NCI-H2029 treated with DMSO at 0.1 percent for 48 hours (cell line): ENCODE measurements at regions not wholly inside any gene's neighbourhood (a gene's known extent, or its start where the extent isn't known, plus 50 kb on each side); places are given as distances from the start of the nearest gene placed in this dataset.
"Not testable (repeated sequence)": the region's sequence is repeated elsewhere in the genome, so short reads cannot be mapped to it uniquely, and the experiment has no call there.

ENCODE experiments used
- DNase-seq: peaks from one replicate; lab custom pipeline; 2025; lab: John Stamatoyannopoulos, UW

DNA sequence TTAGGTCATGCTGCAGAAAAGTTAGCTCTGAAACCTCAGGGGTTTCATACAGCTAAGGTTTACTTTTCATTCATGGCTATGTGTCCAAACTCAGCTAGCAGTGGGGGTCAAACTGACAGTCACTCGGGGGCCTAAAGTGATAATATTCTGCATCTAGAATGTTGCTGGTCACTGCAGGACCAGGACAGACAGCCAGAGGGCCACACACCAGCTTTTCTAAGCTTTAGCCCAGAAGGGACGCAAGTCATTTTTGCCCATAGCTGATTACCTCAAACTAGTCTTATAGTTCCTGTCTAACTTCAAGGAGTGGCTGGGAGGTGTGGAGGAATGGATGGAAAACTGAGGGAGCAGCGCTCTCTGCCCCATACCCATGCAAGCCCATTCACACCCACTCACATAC lies 163.0 kb upstream of the NLRP1 start:
- DNase-seq: no peak

DNA sequence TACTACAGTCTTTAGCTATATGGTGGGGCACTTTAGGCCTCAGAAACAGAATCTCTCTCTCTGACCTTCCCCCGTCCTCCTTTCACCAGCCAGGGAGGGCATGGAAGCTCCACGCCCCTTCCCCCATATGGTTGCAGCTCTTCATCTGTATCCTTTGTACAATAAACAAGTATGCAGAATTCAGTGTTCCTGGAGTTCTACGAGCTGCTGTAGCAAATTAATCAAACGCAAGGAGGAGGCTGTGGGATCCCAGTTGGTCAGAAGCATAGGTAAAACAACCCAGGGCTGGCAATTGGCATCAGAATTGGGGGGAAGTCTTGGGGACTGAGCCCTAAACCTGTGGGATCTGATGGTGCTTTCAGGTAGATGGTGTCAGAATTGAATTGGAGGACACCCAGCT lies 163.7 kb upstream of the NLRP1 start:
- DNase-seq: no peak

DNA sequence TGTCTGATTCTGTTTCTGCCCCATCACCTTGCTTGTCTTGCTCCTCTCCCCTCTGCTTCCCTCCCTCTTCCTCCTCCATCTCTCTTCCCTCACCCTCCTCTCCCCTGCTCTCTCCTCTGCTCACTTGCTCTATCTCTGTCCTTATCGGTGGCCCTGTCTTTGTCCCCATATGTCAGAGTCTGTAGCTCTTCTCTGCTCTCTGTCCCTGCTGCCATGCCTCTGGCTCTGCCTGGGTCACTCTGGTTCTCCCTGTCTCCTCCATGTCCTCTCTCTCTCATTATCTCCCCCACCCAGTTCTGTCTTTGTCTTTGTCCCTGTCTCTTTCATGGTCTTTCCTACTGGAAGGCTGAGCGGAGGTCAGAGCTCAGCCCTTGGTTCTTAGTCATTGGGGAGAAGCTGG lies 169.1 kb upstream of the NLRP1 start:
- DNase-seq: no peak

DNA sequence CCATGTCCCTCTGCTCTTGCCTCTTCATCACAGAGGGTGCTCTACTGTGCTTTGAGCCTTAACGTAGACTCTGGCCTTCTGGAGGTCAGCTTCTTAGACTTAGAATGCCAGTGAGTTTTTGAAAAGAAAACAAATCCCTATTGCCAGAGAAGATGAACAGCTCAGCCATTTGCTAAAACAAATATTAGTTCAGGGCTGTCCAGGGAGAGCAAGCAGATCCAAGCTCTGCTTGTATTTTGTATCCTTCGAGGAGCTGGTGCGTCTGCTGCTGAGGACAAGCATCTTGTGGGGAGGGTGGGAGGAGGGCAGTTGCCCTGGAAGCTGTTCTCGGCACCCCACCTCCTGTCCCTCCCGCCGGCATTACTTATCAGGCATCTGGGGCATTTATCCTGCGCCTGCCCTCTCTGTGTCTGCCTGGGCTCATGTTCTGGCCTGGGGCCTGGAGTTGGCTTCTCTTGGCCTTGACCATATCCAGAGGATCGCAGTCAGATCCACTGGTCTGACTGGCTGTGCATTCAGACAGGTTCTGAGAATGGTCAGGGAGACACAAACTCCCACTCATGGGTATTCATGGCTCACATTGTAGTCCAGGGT lies 173.1 kb upstream of the NLRP1 start:
- no peak for DNase-seq

DNA sequence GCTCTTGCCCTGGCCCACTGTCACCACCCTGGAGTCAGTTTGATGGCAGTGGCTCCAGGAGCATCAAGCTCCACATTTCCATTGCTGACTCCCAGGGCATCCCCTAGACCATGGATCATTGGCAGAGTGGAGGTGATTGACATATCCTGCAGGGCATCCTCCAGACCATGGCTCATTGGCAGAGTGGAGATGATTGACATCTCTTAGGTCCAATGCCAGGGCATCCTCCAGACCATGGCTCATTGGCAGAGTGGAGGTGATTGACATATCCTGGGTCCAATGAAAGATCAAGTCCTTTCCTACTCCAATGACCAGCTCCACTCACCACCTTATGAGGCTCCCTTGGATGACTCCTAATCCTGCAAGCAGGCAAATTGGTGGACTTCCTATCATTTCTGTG lies 174.3 kb upstream of the NLRP1 start:
- no peak for DNase-seq

DNA sequence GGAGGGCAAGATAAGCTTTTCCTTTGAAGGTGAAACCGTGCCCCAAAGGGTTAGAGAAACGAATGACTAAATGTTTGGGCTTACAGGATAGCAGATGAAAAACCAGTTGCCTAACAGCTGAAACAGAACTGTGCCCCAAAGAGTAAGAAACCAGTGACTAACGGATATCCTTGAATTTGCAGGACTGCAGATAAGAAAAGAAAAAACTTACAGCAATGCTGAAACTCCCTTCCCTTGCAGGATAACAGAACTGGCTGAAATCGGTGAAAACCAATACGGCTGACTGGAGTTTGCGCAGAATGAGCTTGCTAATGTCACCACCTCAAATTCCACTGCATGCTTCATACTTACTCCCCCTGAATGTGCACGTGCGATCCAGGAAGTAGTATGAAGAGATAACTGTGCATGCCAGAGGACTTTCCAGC lies 175.2 kb upstream of the NLRP1 start:
- no peak for DNase-seq

DNA sequence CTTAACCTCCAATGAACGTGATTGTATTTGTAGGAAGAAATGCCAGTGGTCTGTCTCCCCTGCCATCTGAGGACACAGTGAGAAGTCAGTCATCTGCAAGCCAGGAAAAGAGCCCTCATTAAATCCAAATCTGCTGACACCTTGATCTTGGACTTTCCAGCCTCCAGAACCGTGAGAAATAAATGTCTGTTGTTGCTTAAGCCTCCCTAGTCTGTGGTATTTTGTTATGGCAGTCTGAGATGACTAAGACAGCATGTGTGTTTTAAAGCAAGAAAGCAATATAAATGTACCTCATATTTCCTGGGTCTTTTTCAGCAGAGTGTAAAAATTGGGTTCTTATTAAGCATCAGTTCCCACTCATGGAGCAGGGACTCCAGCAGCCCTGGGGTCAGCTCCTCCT lies 177.9 kb upstream of the NLRP1 start:
- DNase-seq: no peak

DNA sequence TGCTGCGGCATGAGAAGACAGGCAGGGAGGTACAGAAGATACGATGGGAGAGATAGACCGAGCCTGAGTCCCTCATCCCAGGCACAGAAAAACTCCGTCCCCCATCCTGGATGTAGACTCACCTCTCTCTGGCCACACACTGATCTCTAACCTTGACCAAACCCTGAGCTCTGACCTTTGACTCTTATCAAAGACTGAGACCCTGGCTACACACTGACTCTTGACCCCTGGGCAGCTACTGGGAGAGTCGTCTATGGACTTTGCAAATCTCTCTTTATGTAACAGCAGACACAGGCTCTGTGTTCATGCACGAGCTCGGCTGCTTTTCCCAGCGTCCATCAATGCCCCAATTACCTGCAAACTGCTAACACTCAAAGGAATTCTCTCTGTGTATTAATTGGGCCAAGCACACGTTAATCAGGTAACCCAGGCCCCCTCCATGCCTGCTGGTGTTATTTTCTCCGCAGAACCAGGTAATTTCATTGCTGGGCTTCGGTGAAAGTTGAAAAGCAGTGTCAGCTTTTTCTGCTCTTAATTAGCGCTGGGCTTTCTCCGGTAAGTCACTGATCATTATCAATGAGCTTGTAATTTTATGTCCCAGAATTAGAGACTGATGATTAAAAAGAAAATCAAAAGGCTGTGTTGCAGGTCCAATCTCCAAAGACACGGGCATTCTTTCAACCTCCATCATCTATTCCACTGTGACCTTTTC lies 179.4 kb upstream of the NLRP1 start:
- no peak for DNase-seq

DNA sequence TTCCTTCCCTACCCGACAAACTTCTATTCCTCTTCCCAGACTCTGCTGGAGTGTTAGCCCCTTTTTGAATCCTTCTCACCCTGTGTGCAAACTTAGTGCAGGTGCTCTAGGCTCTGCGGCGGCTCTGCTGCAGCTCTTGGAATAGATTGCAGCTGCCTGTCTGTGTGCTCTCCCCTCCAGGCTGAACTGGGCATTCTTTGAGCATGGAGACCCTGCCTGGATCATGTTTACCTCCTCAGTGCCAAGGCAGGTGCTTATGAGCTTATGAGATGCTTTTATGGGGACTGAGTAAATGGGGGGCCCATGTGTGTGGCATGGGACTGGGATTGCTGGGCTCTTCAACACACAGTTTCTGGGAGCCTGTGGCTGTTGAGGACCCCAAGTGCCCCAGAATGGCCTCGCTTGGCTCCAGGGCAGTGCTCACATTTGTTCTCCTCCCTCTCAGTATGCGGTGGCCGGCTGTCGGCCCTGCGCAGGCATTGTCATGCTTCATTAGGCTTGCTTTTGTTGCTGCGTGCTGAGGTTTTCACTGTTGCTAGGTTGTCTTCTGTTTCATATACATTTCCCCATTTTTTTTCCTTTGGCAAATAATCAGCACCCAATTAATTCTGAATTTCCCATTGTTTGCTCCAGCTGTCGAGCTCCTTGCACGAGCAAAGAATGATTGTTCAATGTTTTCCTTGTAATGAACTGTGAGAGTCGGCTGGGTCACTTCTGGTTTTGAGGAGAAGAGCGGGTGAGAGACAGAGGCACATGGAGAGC lies 185.5 kb upstream of the NLRP1 start:
- no peak for DNase-seq

DNA sequence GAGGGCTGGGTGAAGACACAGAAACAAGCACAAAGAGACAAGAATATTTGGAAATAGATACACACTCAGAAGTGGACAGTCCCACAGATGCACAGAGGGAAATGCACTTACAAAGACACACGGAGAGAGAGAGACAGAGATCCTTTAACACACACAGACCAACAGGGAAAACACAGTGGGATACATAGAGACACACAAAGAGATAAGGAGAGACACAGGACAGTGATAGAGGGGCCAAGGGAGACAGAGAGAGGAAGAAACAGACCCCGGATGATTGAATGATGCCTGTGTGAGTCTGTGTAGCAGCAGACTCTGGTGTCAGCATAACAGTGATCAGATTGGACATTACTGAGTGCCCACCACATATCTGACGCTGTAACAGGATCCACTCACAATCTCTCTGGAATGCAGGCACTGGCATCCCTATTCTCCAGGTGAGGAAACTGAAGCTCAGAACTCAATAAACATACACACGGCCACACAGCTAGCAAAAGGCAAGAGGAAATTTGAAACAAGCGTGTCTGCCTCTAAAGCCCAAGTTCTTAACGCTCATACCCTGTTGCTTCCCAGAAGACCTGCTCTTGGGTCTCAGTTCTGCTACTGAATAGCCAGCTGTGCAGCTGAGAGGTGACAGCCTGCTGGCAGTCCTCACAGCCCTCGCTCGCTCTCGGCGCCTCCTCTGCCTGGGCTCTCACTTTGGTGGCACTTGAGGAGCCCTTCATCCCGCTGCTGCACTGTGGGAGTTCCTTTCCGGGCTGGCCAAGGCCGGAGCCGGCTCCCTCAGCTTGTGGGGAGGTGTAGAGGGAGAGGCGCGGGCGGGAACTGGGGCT lies 186.3 kb upstream of the NLRP1 start:
- no peak for DNase-seq

DNA sequence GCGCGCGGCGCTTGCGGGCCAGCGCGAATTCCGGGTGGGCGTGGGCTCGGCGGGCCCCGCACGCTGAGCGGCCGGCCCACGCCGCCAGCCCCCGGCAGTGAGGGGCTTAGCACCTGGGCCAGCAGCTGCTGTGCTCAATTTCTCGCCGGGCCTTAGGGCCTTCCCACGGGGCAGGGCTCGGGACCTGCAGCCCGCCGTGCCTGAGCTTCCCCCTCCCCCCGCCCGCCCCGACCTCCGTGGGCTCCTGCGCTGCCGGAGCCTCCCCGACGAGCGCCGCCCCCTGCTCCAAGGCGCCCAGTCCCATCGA lies 186.9 kb upstream of the NLRP1 start:
- not testable (repeated sequence) for DNase-seq

DNA sequence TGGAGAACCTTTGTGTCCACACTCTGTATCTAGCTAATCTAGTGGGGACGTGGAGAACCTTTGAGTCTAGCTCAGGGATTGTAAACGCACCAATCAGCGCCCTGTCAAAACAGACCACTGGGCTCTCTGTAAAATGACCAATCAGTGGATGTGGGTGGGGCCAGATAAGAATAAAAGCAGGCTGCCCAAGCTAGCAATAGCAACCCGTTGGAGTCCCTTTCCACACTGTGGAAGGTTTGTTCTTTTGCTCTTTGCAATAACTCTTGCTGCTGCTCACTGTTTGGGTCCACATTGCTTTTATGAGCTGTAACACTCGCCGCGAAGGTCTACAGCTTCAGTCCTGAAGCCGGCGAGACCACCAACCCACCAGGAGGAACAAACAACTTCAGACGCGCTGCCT lies 187.7 kb upstream of the NLRP1 start:
- DNase-seq: not testable (repeated sequence)

DNA sequence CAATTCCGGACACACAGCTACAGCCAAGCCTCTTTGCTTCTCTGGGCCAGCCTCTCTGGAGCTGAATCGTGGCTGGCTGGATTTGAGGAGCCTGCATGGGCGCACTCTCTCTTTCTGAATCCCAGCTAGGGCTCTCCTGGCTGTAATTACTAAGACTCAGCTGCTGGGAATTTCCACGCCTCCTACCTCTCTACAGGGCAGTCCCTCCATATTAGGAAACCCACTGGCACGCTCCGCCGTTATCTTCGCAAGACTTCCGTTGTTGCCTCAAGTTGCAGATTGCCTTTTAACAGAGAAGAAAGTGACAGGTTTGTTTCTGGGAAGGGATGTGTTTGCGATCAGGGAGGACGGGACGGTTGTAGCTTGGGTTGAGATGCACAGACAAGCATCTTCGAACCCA lies 188.4 kb upstream of the NLRP1 start:
- DNase-seq: no peak

DNA sequence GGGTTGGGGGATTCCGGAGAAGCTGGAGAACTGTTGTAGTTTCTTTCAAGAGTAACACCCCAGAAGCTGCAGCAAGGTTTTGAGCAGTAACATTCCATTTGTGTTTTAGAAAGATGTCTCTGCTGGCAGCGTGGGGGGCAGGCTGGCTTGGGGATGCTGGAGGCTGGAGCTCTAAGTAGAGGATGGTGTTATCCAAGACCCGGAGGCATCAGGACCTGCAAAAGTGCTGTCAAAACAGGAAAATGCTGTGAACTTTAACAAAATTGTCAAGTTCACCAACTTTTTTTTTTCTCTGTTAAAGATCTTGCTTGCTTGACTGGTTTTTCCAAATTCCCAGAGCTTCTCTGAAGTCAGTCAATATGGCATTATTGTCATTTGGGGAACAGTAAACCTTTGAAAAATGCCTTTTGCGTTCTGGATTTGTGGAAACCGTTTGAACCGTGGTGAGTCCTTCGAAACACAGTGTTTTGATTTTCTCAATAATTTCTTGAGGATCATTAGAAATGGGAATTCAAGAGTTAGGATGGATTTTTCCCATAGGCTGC lies 189.6 kb upstream of the NLRP1 start:
- DNase-seq: no peak

DNA sequence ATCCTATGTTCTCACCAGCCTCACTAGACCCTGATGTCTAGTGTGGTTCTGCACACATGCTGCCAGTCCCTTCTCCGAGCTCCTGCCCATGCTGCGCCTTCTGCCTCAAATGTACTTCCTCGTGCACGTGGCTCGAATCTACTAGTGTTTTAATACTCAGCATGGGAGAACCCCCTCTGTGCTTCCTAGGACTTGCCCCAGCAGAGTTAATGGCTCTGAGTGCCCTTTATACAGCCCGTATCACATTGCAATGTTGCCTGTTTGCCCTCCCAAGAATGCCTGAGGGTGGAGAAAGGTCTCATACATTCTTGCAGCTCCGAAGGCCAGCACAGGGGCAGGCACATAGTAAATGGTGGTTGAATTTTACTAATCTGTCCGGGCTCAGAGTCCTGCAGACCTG lies 190.8 kb upstream of the NLRP1 start:
- DNase-seq: no peak

DNA sequence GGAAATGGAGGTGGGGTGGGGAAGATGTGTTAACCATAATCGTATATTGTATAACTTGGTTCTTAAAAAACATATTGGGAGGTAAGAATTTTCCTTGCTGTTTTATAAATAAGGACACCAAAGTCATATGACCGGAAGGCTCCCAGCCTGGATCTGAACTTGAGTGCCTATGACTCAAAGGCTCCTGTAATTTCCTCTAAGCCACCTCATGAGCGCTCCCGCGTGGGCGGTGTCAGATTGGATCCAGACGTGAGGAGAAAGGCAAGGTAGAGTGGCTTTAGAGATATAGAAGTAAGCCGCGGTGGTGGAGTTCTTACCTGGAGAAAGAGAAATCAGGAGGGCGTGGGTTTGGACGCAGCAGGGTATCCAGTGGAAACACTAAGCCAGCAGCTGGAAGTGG lies 196.2 kb upstream of the NLRP1 start:
- DNase-seq: no peak

DNA sequence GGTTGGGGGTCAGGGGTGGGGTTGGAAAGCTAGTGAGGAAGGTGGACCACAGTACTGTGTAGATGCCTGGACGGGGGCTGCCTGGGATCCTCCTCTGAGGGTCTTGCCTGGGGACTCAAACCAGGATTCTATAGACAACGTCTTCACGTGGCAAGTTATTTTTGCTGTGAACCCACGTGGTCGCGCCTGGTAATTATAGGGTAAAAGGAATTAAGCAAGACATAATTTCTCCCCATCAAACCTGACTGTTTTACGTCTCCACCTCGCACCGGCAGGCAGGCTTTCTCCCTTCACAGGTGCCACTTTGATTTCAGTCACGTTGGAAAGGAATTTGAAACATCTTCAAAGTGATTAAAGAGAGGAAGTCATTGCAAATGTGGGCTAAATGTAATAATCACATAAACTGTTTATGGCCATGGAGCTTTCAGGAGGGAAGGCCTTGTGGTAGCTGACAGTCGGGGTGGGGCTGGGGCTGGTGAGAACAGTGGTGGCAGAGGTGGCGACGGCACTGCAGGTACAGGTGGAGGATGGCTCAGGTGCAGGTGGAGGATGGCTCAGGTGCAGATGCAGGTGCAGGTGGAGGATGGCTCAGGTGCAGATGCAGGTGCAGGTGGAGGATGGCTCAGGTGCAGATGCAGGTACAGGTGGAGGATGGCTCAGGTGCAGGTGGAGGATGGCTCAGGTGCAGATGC lies 197.1 kb upstream of the NLRP1 start:
- no peak for DNase-seq

DNA sequence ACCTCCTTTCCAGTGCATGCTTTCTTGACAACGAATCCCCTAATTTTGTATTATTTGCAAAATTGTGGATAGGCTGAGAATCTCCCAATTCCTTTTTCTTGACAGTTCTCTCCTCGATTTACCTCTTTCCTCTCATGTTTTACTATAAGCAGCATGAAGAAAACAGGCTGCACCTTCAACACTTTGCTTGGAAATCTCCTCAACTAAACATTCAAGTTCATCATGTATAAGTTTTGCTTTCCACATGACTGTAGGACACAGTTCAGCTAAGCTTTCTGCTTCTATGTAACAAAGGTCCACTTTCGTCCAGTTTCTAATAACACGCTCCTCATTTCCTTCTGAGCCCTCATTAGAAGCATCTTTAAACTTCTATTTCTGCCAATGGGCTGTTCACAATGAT lies 199.0 kb upstream of the NLRP1 start:
- DNase-seq: no peak

DNA sequence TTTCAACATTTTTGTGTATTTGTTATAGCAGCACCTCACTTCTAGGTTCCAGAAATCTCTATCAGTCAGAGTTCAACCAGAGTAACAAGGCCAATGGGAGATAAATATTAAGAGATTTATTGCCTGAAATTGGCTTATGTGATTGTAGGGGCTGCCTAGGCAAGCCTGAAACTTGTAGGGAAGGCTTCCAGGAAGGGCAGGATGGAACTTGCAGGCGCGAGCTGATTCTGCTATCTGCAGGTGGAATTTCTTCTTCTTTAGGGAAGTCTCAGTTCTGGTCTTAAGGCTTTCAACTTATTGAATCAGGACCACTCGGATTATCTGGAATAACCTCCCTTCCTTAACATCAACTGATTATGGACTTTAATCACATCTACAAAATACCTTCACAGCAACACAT lies 199.5 kb upstream of the NLRP1 start:
- DNase-seq: no peak

DNA sequence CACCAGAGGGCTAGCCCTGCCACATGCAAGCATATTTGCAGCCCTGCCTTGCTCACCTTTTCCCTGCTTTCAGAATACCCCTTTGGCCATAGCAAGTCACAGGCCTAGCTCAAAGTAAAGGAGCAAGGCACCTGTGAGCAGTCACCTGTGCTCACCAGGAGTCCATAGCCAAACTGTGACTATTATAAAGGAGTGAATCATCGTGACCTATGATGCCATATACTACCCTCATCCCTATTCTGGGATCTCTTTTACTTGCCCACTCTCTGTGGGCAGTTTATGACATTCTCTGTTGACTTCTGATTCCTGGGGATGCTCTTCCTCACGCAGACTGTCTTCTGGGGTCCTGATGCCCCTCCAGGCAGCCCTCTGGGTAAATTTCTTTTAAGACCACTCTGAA lies 200.5 kb upstream of the NLRP1 start:
- DNase-seq: no peak

DNA sequence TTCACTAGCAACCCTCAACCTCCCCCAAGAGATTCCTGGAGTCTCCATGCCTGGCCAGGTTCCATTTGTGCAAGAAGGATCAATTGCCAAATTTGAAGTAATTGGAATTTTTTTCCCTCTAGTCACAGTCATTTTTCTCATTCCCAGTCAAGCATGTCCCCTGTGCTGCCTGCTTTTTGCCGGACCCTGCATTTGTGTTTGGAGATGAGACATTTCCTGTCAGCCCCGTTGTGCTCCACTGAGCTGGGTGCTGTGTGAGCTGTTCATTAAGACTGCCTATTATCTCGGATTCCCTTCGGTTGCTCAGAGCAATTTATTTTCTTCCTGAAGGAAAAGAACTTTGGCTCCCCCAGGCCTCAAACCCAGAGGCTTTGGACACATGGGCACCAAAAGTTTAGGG lies 201.0 kb upstream of the NLRP1 start:
- no peak for DNase-seq
